ENCODE measurements at regions not wholly inside any gene's neighbourhood (a gene's known extent, or its start where the extent isn't known, plus 50 kb on each side); places are given as distances from the start of the nearest gene placed in this dataset.

GRCh38 chr10:53253221-53253620 lies 480.6 kb upstream of the MBL2 start:
- Mint-ChIP-seq H3K4me1 (ENCODE audit: low read depth) (peaks cover 1% of the 10 kb centered on the region), H3K36me3 (ENCODE audit: insufficient read depth) (no peaks in the 10 kb centered on the region), H3K27me3 (no peaks in the 10 kb centered on the region), H3K27ac (no peak overlapping the region), H3K9me3 (ENCODE audit: low read depth) (peaks cover 28% of the 10 kb centered on the region), H3K4me3 (ENCODE audit: low read depth) (no peak overlapping the region)
- DNase-seq (ENCODE audit: low spot score, unreplicated experiment) = no peak
- no peak for TF ChIP-seq CTCF (IDR thresholded peaks at IDR 0.05; ENCODE audit: unreplicated experiment)

GRCh38 chr10:53239873-53240272 lies 467.3 kb upstream of the MBL2 start:
- no peaks in the 10 kb centered on the region for H3K36me3 Mint-ChIP-seq (ENCODE audit: insufficient read depth)

GRCh38 chr10:53236941-53237340 lies 464.4 kb upstream of the MBL2 start:
- no peak overlapping the region for H3K4me3 Mint-ChIP-seq (ENCODE audit: low read depth)
- peaks cover 3% of the 10 kb centered on the region for H3K9me3 Mint-ChIP-seq (ENCODE audit: low read depth)
- no peak for DNase-seq (ENCODE audit: low spot score, unreplicated experiment)
- peaks cover 12% of the 10 kb centered on the region for H3K4me1 Mint-ChIP-seq (ENCODE audit: low read depth)
- H3K27me3 Mint-ChIP-seq = no peaks in the 10 kb centered on the region
- peak overlapping the region; percentile 64 for H3K27ac Mint-ChIP-seq
- H3K36me3 Mint-ChIP-seq (ENCODE audit: insufficient read depth) = no peaks in the 10 kb centered on the region
- TF ChIP-seq CTCF (IDR thresholded peaks at IDR 0.05; ENCODE audit: unreplicated experiment) = no peak

More at GRCh38 chr10:53239873-53240272, 467.3 kb upstream of the MBL2 start:
- H3K9me3 Mint-ChIP-seq (ENCODE audit: low read depth) = peaks cover 2% of the 10 kb centered on the region
- H3K27me3 Mint-ChIP-seq = no peaks in the 10 kb centered on the region
- H3K4me3 Mint-ChIP-seq (ENCODE audit: low read depth) = no peak overlapping the region
- no peak for TF ChIP-seq CTCF (IDR thresholded peaks at IDR 0.05; ENCODE audit: unreplicated experiment)
- no peaks in the 10 kb centered on the region for H3K4me1 Mint-ChIP-seq (ENCODE audit: low read depth)
- no peak for DNase-seq (ENCODE audit: low spot score, unreplicated experiment)
- no peak overlapping the region for H3K27ac Mint-ChIP-seq

GRCh38 chr10:53233749-53234148 lies 461.2 kb upstream of the MBL2 start:
- no peak for TF ChIP-seq CTCF (IDR thresholded peaks at IDR 0.05; ENCODE audit: unreplicated experiment)
- H3K9me3 Mint-ChIP-seq (ENCODE audit: low read depth) = peaks cover 7% of the 10 kb centered on the region
- H3K4me1 Mint-ChIP-seq (ENCODE audit: low read depth) = peaks cover 12% of the 10 kb centered on the region
- DNase-seq (ENCODE audit: low spot score, unreplicated experiment) = no peak
- no peak overlapping the region for H3K4me3 Mint-ChIP-seq (ENCODE audit: low read depth)
- H3K27ac Mint-ChIP-seq = no peak overlapping the region
- H3K27me3 Mint-ChIP-seq = no peaks in the 10 kb centered on the region
- H3K36me3 Mint-ChIP-seq (ENCODE audit: insufficient read depth) = no peaks in the 10 kb centered on the region

GRCh38 chr10:53230651-53231050 lies 458.1 kb upstream of the MBL2 start:
- H3K27ac Mint-ChIP-seq = no peak overlapping the region
- DNase-seq (ENCODE audit: low spot score, unreplicated experiment) = no peak
- peaks cover 10% of the 10 kb centered on the region for H3K9me3 Mint-ChIP-seq (ENCODE audit: low read depth)
- H3K4me1 Mint-ChIP-seq (ENCODE audit: low read depth) = peaks cover 12% of the 10 kb centered on the region
- no peaks in the 10 kb centered on the region for H3K27me3 Mint-ChIP-seq
- no peak overlapping the region for H3K4me3 Mint-ChIP-seq (ENCODE audit: low read depth)
- no peak for TF ChIP-seq CTCF (IDR thresholded peaks at IDR 0.05; ENCODE audit: unreplicated experiment)
- no peaks in the 10 kb centered on the region for H3K36me3 Mint-ChIP-seq (ENCODE audit: insufficient read depth)

All from progenitor cell of endocrine pancreas (in vitro differentiated cells).